Fibroblast of lung (primary cell): ENCODE measurements at regions not wholly inside any gene's neighbourhood (a gene's known extent, or its start where the extent isn't known, plus 50 kb on each side); places are given as distances from the start of the nearest gene placed in this dataset.

Experiments used
- EZH2 ChIP-seq: IDR thresholded peaks from 2 replicates; pipeline ENCODE4 v1.5.1; 2012; ENCODE audit warnings: low read length, control low read depth, mild to moderate bottlenecking; ENCODE audit errors: missing control alignments
- TF ChIP-seq, protein P1 (sequence below), 2 donors: IDR thresholded peaks in 1 of 2; conservative IDR thresholded peaks in 1 of 2; 1 replicate in 1 of 2; 2 replicates in 1 of 2; pipeline ENCODE4 v1.5.1; 2011 to 2012; ENCODE audit warnings: low read length in 2 of 2, control low read depth in 1 of 2, inconsistent platforms in 1 of 2, low read depth in 1 of 2, mild to moderate bottlenecking in 1 of 2

DNA sequence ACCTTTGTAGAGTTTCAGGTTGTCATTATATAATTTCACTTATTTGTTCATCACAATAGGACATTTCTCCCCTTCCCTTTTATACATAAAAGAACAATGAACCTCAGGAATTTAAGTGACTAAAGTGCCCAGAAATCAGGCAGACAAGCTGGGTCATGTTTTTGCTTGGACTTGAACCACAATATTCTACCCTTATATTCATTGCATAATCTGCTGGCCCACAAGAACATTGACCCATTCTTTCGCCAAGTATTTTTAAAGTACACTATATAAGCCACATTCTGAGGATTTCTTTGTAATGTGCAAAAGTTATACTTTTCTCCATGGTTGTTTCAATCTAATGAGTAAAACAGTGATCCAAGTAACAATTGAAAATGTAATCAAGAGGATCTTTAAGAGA lies 637.5 kb upstream of the SLIT2 start:
- TF ChIP-seq EZH2, result no peak
- TF ChIP-seq, protein P1, sequence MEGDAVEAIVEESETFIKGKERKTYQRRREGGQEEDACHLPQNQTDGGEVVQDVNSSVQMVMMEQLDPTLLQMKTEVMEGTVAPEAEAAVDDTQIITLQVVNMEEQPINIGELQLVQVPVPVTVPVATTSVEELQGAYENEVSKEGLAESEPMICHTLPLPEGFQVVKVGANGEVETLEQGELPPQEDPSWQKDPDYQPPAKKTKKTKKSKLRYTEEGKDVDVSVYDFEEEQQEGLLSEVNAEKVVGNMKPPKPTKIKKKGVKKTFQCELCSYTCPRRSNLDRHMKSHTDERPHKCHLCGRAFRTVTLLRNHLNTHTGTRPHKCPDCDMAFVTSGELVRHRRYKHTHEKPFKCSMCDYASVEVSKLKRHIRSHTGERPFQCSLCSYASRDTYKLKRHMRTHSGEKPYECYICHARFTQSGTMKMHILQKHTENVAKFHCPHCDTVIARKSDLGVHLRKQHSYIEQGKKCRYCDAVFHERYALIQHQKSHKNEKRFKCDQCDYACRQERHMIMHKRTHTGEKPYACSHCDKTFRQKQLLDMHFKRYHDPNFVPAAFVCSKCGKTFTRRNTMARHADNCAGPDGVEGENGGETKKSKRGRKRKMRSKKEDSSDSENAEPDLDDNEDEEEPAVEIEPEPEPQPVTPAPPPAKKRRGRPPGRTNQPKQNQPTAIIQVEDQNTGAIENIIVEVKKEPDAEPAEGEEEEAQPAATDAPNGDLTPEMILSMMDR (conservative IDR thresholded peaks at IDR 0.05 in 1 of 2, IDR thresholded peaks at IDR 0.05 in 1 of 2; ENCODE audit: low read depth in 1 of 2, low read length in 2 of 2), result no peak
